NCI-H526 (cell line): ENCODE measurements at regions not wholly inside any gene's neighbourhood (a gene's known extent, or its start where the extent isn't known, plus 50 kb on each side); places are given as distances from the start of the nearest gene placed in this dataset.

ENCODE experiments used
- DNase-seq, 2 experiments: peaks; one replicate each; lab custom pipeline; 2025; lab: John Stamatoyannopoulos, UW

GRCh38 chr15:77713281-77713680, 80.6 kb upstream of the LINGO1 start:
- no peak for DNase-seq

GRCh38 chr15:77712438-77712837, 79.7 kb upstream of the LINGO1 start:
- no peak for DNase-seq

- DNase-seq, result no peak
Measured at GRCh38 chr15:77710637-77711036, 77.9 kb upstream of the LINGO1 start.

GRCh38 chr15:77710206-77710605, 77.5 kb upstream of the LINGO1 start:
- DNase-seq, result no peak

GRCh38 chr15:77709135-77709886, 76.6 kb upstream of the LINGO1 start:
- no peak for DNase-seq

DNA sequence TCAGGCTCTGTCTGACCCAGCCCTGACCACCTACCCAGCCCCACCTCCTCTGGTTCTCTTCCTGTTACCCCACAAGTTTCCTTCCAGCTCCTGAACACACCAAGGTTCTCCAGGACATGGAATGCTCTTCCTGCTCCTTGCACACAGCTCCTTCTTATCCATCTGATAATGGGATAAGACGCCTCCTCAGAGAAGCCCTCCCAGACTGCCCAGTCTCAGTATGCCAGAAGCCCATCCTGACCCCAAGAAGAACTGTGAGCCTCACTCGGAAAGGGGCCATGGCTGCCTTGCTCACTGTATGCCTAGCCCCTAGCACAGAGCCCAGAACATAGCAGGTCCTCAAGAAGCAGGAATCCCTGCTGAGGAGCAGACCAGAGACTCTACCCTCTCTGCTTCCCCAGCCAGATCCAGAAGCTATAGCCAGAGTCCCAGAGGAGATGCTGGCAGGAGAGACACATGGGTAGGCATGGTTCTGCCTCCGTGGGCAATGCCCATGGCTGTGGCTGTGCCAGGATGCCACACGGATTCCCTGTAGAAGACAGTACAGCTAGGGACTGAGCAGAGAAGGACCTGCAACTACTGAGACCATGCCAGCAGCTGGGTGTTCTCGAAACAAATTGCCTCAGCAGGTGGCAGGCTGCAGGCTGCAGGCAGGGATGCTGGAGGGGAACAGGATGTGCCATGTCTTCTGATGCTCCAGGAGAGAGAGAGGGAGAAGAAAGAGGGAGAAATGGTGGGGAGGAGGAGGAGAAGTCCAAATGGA, 74.0 kb upstream of the LINGO1 start:
- no peak for DNase-seq

DNA sequence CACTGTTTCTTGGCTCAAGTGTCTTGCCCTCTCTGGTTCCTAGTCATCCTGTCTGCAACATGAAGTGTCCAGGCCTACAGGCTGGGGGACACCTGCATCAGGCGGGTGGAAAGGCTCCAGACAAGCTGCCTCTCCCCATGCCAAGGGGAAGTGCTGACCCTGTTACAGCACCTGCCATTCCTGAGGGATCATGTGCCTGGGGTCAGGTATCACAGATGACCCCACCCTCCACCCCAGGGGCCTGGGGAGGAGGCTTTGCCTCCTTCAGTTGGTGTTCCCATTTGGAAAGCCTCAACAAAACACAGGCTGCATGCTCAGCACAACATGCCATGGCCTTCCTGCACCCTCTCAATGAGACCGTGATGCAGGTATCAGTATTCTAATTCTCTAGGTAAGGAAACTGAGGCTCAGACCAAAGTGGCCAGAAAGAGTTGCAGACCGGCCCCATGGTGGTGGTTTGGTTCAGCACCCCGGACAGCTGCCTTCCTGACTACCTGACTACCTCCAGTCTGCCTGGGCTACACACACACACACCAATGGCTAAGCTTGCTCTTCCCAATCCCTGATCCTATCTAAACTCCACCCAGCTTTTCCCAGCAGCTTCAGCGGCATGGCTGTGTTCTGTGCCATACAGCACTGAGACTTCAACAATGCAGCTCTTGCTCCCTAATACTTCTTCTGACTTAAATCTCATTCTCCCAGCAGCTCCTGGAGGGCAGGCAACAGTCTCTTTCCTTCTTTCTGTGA, 69.7 kb upstream of the LINGO1 start:
- DNase-seq, result no peak

GRCh38 chr15:77698481-77698880, 65.8 kb upstream of the LINGO1 start:
- DNase-seq, result no peak

- DNase-seq, result no peak
Measured at GRCh38 chr15:77697893-77698292, 65.2 kb upstream of the LINGO1 start.

DNA sequence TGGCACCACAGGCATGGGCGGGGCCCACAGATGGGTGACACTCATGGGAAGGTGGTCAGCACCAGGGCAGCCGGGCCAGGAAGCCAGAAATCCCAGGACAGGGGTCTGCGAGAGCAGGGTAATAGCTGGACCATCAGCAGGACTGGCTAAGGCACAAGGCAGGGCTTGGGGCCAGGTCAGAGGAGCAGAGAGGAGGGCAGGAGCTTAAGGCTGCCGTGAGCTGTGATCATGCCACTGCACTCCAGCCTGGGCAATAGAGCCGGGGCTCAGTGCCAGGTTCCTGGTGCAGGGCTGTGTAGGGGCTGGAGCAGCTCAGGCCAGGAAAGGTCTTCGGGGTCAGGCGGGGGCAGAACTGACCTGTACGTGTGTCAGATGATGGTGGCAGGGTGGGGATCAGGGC, 64.2 kb upstream of the LINGO1 start:
- DNase-seq, result no peak

DNA sequence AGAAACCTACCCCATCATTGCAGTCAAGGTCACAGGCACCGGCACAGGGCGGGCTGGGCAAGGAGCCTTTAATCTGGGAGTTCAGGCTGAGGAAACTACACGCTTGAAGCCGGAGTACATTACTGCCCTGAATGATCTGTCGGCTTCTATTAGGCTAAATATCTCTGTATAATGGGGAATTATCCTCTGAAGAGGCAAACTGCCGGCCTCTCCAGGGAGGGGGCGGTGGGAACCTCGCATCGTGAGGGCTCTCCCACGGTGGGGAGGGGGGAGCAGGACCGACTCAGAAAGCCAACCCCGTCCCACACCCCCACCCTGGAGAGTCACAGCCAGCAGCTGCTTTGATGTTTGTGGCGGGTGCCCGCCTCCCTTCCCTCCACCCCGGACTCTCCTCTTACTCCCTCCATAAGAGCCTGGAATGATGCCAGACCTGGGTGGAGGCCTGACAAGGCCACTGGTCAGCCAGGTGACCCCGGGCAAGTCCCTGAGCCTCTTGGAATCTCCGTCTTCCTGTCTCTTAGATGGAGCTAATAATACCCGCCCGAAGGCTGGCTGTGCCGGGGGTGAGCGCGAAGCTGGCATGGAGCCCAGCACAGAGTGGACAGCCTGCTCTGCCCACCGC, 63.4 kb upstream of the LINGO1 start:
- DNase-seq, result no peak

DNA sequence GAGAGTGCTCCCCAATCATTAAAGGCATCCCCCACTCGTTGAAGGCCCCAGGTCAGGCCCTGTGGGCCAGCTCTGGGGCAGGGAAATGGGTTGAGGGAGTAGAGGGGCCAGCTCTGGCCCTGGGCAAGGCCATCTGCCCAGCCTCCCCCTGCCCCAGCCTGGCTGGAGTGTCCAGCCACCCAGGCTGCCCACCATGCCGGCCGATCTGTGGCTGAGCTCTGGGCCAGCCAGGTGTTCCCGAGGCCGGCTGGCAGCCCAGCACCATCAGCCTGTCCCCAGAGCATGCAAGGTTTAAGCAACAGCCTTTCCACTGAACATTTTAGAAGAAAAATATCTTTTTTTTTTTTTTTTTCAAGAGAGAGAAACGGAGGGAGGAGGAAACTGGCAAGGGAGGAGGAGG, 62.8 kb upstream of the LINGO1 start:
- DNase-seq, result no peak

DNA sequence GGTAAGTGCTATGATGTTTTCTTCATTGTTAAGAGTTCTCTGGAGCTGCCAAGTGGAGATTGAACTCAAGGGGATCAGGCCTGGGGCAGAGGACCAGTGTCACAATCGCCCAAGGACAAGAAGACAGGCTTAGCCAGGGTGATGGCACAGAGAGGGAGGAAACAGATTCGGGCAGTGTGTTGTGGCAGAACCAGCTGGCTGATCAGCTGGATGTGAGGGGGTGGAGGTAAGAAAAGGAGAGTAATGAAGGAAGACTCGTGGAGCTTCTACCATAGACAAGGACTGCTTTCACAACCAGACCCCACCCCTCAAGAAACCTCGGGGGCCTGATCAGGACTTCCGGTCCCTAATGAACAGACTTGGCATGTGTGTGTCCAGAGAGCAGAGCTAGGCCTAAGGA, 60.9 kb upstream of the LINGO1 start:
- no peak for DNase-seq

DNA sequence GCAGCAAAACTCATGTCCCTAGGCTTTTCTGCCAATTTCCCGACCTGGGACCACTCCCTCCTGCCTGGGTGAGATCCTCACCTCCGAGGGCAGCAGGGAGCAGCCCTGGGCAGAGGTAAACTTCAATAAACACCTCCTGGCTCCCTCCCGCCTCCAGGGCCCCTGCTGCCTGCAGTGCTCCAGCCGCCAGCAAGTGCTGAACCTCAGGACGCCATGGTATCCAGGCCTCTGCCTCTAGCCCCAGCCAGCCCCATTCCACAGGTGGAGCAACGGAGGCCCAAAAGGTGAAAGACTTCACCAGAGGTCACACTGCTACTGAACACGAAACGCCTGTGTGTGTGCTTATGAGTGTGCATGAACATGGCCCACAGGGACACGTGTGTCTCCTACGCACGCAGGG, 59.9 kb upstream of the LINGO1 start:
- no peak for DNase-seq

- no peak for DNase-seq
Measured at GRCh38 chr15:77691607-77692006, 58.9 kb upstream of the LINGO1 start.

DNA sequence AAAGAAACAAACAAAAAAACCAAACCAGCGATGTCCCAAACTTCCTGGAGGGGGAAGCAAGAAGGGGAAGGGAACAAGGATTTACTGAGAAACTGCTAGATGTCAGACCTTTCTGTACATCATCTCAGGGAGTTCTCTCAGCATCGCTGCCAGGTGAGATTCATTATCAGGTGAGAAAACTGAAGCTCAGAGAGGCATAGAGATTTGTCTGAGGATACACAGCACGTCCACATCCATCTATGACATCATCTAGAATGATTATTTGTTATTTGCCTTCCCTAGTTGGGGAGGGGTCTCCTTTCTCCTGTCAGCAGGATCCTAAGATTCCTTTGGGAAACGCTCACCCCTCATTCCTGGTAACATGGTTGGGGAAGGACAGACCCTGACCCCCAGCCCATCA, 57.1 kb upstream of the LINGO1 start:
- DNase-seq, result no peak

- no peak for DNase-seq
Measured at GRCh38 chr15:77688693-77689092, 56.0 kb upstream of the LINGO1 start.

GRCh38 chr15:77688266-77688665, 55.6 kb upstream of the LINGO1 start:
- DNase-seq, result no peak

- DNase-seq, result no peak
Measured at GRCh38 chr15:77685082-77685815, 52.5 kb upstream of the LINGO1 start.

DNA sequence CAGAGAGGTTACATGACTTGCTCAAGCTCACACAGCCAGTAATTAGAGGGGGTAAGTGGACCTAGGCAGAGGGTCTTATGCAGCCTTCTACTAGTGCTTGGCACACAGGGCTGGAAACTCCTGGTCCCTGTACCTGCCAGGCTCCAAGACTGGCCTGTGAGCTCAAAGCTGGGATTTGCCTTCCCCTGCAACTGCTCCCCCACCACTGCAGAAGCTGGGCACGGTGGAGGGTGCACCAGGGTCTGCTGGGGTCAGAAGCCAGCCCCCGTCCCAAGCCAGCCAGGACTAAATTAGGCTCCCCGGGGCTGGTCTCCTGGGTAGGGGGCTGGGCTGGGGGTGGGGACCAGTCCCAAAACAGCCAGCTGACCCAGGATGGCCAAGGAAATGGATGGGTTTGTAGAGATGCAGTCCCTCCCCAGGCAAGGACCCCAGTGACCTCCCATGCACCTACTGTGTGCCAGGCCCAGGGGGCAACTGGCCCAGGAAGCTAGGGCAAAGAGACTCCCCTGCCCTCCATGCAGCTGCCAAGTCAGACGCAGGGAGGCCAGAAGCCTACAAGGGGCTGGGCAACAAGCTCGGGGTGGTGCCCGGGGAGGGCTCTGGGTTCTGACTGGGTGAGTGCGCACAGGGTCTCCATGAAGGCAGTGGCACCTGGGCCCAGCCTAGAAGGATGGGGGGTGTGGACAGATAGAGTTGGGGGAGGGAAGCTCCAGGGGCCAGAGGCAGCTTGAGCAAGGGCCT, 51.8 kb upstream of the LINGO1 start:
- no peak for DNase-seq

DNA sequence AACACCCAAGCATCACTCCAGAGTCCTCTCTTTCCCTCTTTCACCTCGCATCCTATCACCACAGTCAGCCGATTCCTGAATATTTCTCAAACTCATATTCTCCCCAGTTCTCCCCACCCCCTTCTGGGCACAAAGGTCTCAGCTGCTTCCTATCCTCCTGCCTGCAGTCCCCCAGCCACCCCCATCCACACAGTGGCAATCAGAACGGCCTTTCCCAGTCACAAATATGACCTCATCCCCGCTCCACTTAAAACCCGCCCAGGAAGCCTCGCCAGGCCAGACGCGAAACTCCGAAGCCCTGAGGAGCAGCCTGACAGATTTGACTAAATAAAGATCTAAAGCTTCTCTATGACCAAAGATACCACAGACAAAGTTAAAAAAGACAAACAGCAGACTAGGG, 49.9 kb upstream of the LINGO1 start:
- DNase-seq, result peak; percentile 16 to 22
